ENCODE measurements at regions not wholly inside any gene's neighbourhood (a gene's known extent, or its start where the extent isn't known, plus 50 kb on each side); places are given as distances from the start of the nearest gene placed in this dataset.

DNA sequence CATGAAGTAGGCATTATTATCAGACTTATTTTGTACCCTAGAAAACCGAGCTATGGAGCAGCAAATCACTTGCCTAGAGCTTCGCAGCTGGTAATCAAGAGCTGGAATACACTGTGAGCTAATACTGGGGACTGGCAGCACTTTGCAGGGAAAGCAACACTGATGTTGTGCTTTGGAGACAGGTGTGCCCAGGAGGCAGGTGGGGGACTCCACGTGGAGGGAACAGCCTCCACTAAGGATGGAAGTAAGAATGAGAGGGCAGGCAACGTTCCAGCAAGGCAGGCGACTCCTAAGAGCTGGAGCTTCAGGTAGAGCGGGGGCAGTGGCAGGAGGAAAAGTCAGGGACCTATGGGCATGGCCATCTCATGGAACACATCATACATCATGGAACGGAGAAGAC lies 300.5 kb upstream of the IGF1R start:
- TF ChIP-seq GATA2 (IDR thresholded peaks at IDR 0.05; ENCODE audit: low read depth, low read length) = no peak
- no peak for TF ChIP-seq GATA3 (IDR thresholded peaks at IDR 0.05; ENCODE audit: low read depth, low read length)
